ENCODE measurements at regions not wholly inside any gene's neighbourhood (a gene's known extent, or its start where the extent isn't known, plus 50 kb on each side); places are given as distances from the start of the nearest gene placed in this dataset.

- Mint-ChIP-seq H3K27ac (no peak overlapping the region), H3K4me3 (no peak overlapping the region), H3K27me3 (peaks cover 15% of the 10 kb centered on the region), H3K9me3 (ENCODE audit: low read depth) (no peaks in the 10 kb centered on the region), H3K36me3 (no peaks in the 10 kb centered on the region), H3K4me1 (peaks cover 12% of the 10 kb centered on the region)
- no peak for DNase-seq
- CTCF ChIA-PET: interaction anchor here (1.6 kb wide), 1 partner anchor 10 kb away, joined by 6 read pairs; no protein-coding TSS in a partner anchor
- no peak for ATAC-seq
These were observed 62.6 kb upstream of the RPS23 start for GRCh38 chr5:82340799-82341198.

- Mint-ChIP-seq H3K27ac (no peak overlapping the region), H3K4me1 (peaks cover 12% of the 10 kb centered on the region), H3K9me3 (ENCODE audit: low read depth) (no peaks in the 10 kb centered on the region), H3K27me3 (peaks cover 14% of the 10 kb centered on the region), H3K4me3 (no peak overlapping the region), H3K36me3 (no peaks in the 10 kb centered on the region)
- ATAC-seq (no peak), DNase-seq (no peak)
- CTCF ChIA-PET: no interaction called here
These were observed 61.6 kb upstream of the RPS23 start for GRCh38 chr5:82339792-82340191.

- H3K4me3 Mint-ChIP-seq: no peak overlapping the region
- no peaks in the 10 kb centered on the region for H3K36me3 Mint-ChIP-seq
- DNase-seq (no peak), ATAC-seq (no peak)
- CTCF ChIA-PET: no interaction called here
- peaks cover 14% of the 10 kb centered on the region for H3K27me3 Mint-ChIP-seq
- H3K4me1 Mint-ChIP-seq: peaks cover 12% of the 10 kb centered on the region
- H3K27ac Mint-ChIP-seq: no peak overlapping the region
- no peaks in the 10 kb centered on the region for H3K9me3 Mint-ChIP-seq (ENCODE audit: low read depth)
These were observed 60.7 kb upstream of the RPS23 start for GRCh38 chr5:82338771-82339373.

- CTCF ChIA-PET: no interaction called here
These were observed 58.8 kb upstream of the RPS23 start for GRCh38 chr5:82336959-82337351.

GRCh38 chr5:82336226-82336958 lies 58.2 kb upstream of the RPS23 start:
- Mint-ChIP-seq H3K4me1 (peaks cover 6% of the 10 kb centered on the region), H3K9me3 (ENCODE audit: low read depth) (no peaks in the 10 kb centered on the region), H3K4me3 (no peak overlapping the region), H3K27me3 (peaks cover 10% of the 10 kb centered on the region), H3K27ac (no peak overlapping the region), H3K36me3 (no peaks in the 10 kb centered on the region)
- ATAC-seq: no peak
- no peak for DNase-seq
- CTCF ChIA-PET: no interaction called here

More at GRCh38 chr5:82336959-82337351, 58.8 kb upstream of the RPS23 start:
- DNase-seq: no peak
- Mint-ChIP-seq H3K27me3 (peaks cover 15% of the 10 kb centered on the region), H3K36me3 (no peaks in the 10 kb centered on the region), H3K27ac (no peak overlapping the region), H3K4me1 (peaks cover 12% of the 10 kb centered on the region), H3K4me3 (no peak overlapping the region), H3K9me3 (ENCODE audit: low read depth) (no peaks in the 10 kb centered on the region)
- ATAC-seq: no peak

DNA sequence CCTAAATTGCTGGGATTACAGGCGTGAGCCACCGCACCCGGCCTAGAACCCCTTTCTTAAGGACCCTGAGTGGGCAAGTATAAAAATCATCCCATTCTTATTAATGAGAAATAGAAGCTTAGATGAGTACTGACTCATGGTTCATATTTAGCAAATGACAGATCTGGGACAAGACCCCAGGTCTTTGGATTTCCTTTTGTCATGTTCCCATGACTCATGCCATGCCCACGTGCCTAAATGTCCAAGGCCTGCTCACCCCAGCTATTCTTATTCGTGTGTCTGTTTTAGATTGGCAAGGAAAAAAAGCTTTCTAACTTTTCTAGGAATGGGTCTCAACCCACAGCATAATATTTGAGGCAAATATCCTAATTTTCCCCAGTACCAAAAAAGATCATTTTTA lies 57.7 kb upstream of the RPS23 start:
- Mint-ChIP-seq H3K4me3 (no peak overlapping the region), H3K27me3 (peaks cover 10% of the 10 kb centered on the region), H3K27ac (no peak overlapping the region), H3K4me1 (peaks cover 2% of the 10 kb centered on the region), H3K9me3 (ENCODE audit: low read depth) (no peaks in the 10 kb centered on the region), H3K36me3 (no peaks in the 10 kb centered on the region)
- CTCF ChIA-PET: no interaction called here
- no peak for DNase-seq
- ATAC-seq: no peak

DNA sequence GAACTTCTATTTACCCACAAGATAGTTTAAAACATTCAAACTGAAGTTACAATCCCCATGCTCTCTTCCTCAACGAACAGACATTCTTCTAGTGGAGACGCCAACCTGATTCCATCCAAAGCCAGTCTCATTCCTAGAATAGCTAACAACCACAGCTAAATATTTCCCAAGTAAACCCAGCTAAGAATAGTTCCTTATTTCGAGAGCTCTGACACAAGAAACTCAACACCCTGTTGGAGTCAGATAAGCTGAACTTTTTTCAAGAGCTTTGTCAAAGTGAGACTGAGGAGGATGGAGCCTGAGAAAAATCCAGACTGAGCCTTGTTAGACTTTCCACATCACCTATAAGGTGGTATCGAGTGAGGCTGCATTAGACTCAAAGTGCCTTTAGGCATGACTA lies 56.7 kb upstream of the RPS23 start:
- Mint-ChIP-seq H3K27me3 (peaks cover 17% of the 10 kb centered on the region), H3K4me1 (no peaks in the 10 kb centered on the region), H3K36me3 (no peaks in the 10 kb centered on the region), H3K27ac (no peak overlapping the region), H3K9me3 (ENCODE audit: low read depth) (no peaks in the 10 kb centered on the region), H3K4me3 (no peak overlapping the region)
- CTCF ChIA-PET: no interaction called here
- ATAC-seq (no peak), DNase-seq (no peak)

DNA sequence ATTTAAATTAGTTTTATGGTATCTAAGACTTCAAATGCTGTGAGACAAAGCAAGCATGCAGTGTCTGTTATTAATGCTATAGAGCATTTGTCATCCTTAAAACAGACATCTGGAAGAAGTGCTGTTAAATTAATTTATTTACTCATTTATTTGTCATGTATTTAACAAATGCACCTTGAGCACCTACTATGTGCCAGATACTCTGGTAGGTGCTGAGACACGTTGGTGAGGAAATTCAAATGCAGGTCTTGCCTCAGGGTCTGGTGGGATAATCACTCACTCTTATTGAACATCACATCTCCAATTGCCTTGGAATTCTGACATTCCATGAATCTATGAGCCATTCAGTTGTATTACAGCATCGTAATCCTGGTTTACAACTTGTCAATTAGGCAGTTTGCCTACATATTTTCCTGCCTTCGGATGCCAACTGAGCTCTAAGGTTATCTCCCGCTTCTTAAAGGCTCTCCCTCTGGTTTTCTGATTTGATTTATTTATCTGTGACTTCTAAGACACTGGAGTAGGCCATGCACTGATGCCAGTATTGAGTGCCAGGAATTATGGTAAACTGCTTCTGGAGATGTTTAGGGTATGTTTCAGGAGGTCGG lies 56.0 kb upstream of the RPS23 start:
- no peaks in the 10 kb centered on the region for H3K9me3 Mint-ChIP-seq (ENCODE audit: low read depth)
- no peak overlapping the region for H3K4me3 Mint-ChIP-seq
- CTCF ChIA-PET: no interaction called here
- H3K36me3 Mint-ChIP-seq: no peaks in the 10 kb centered on the region
- ATAC-seq (no peak), DNase-seq (no peak)
- H3K27ac Mint-ChIP-seq: no peak overlapping the region
- no peaks in the 10 kb centered on the region for H3K4me1 Mint-ChIP-seq
- peaks cover 13% of the 10 kb centered on the region for H3K27me3 Mint-ChIP-seq

DNA sequence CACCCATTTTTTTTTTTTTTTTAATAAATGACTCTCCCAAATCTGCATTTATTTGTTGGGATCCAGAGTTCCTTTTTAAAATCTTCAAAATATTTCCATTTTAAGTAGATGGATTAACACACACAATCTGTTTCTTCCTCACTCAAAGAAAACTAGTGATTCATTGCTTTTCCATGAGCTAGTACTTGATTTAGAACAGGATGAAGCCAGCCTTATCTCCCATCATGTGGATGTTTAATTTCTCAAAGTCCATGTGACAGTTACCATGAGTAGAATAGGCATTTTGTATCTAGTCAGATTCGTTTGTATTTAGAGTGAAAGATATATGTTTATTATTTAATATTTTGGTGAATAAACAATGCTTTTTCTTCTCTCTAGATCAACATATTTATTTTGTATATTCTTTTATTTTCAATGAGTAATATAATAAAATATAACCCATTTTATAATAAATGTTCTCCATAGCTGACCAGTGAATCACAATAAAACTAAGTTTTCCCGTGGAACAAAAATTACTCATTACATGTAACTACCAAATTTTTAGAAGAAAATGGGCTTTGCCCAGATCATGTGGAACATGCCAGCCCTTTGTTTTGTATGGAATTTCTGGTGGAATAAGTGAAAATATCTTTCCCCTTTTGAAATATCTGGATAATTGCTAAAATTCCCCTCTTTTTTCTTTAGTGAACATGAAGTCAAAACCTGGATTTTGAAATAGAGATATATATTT lies 54.9 kb upstream of the RPS23 start:
- H3K9me3 Mint-ChIP-seq (ENCODE audit: low read depth): no peaks in the 10 kb centered on the region
- CTCF ChIA-PET: no interaction called here
- ATAC-seq: no peak
- H3K36me3 Mint-ChIP-seq: no peaks in the 10 kb centered on the region
- H3K27me3 Mint-ChIP-seq: peaks cover 16% of the 10 kb centered on the region
- DNase-seq: no peak
- no peak overlapping the region for H3K27ac Mint-ChIP-seq
- H3K4me3 Mint-ChIP-seq: no peak overlapping the region
- H3K4me1 Mint-ChIP-seq: no peaks in the 10 kb centered on the region

GRCh38 chr5:82332064-82332855 lies 54.1 kb upstream of the RPS23 start:
- CTCF ChIA-PET: no interaction called here
- ATAC-seq (no peak), DNase-seq (no peak)
- Mint-ChIP-seq H3K4me1 (no peaks in the 10 kb centered on the region), H3K27me3 (peaks cover 16% of the 10 kb centered on the region), H3K9me3 (ENCODE audit: low read depth) (no peaks in the 10 kb centered on the region), H3K36me3 (no peaks in the 10 kb centered on the region), H3K4me3 (no peak overlapping the region), H3K27ac (no peak overlapping the region)

DNA sequence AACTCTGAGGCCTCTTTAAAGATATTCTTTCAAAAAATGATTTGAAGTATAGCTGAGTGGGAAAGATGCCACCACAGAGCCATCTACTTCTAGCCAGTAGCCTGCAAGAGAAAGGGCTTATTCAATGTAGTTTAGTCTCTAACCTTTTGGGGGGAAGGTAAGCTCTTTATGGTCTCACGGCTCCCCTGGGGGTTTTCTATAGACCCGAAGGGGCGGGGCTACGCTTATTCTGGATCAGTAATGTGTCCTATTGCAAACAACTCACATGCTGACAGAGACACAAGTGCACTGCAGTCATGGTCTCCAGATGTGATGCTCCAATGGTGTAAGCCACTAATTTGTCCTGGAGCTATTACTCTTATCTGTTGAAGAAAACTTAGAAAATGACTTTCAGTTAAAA lies 53.4 kb upstream of the RPS23 start:
- ATAC-seq: no peak
- H3K4me1 Mint-ChIP-seq: no peaks in the 10 kb centered on the region
- no peaks in the 10 kb centered on the region for H3K9me3 Mint-ChIP-seq (ENCODE audit: low read depth)
- CTCF ChIA-PET: no interaction called here
- H3K36me3 Mint-ChIP-seq: no peaks in the 10 kb centered on the region
- H3K27me3 Mint-ChIP-seq: peaks cover 16% of the 10 kb centered on the region
- no peak for DNase-seq
- H3K4me3 Mint-ChIP-seq: no peak overlapping the region
- H3K27ac Mint-ChIP-seq: no peak overlapping the region

DNA sequence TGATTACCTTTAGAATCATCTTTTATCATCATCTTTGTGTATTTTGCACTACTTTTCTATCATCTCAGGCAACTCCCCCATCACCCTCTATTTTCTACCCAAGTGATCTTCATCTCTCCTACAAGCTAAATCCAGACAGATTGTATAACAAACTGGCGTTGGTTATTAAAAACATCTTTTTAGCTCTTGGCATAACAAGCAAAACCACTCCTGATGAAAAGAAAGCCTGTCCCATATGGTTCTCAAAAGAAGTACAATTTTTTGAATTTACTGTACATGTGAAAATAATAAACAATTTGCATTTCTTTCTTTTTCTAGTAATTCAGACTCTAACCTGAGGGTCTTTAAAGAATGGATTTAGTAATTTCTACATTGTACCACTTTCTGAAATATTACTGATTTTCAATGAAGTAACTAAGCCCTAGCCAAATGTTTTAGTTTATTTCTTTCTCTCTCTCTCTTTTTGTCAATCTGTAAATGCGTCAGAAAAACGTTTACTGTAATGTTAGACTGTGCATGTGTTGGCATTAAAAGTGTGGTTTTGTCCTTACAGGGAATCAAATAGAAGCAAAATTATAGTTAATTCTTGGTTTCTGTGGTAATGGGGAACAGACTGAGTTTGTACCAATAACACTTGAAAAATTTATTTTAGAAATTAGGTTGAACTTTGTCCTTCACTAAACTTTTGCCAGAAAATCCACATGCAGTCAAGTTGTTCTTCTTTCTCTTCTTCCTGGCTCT lies 52.5 kb upstream of the RPS23 start:
- H3K27ac Mint-ChIP-seq: no peak overlapping the region
- no peaks in the 10 kb centered on the region for H3K36me3 Mint-ChIP-seq
- no peaks in the 10 kb centered on the region for H3K9me3 Mint-ChIP-seq (ENCODE audit: low read depth)
- DNase-seq: no peak
- no peak overlapping the region for H3K4me3 Mint-ChIP-seq
- H3K27me3 Mint-ChIP-seq: peaks cover 22% of the 10 kb centered on the region
- no peak for ATAC-seq
- H3K4me1 Mint-ChIP-seq: no peaks in the 10 kb centered on the region
- CTCF ChIA-PET: no interaction called here

DNA sequence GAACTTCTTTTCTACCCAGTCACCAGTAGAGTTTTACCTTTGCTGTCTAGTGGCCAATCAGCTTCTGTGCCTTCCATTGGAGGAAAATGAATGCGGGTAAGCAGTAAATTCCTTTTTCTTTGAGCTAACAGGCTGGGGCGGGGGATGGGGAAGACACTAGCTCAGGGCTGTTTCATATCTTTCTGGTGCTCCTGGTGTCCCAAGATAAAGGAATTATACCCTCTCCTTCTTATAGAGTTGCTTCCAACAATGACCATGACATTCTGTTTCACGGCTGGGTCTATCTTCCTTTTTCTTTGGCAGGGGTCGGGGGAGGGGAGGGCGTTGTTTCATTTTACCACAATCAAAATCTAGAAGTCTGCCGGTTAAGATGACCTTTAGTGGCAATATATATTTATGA lies 51.2 kb upstream of the RPS23 start:
- no peak for DNase-seq
- Mint-ChIP-seq H3K27me3 (peaks cover 26% of the 10 kb centered on the region), H3K4me3 (no peak overlapping the region), H3K9me3 (ENCODE audit: low read depth) (no peaks in the 10 kb centered on the region), H3K36me3 (no peaks in the 10 kb centered on the region), H3K4me1 (no peaks in the 10 kb centered on the region), H3K27ac (no peak overlapping the region)
- no peak for ATAC-seq
- CTCF ChIA-PET: no interaction called here

All from activated CD8-positive, alpha-beta memory T cell treated with anti-CD3 and anti-CD28 coated beads, Interleukin-2, amount 10 ng/mL, durations not matched to agents 7 days and 5 days (primary cell).